GM12874 (cell line): ENCODE measurements at regions not wholly inside any gene's neighbourhood (a gene's known extent, or its start where the extent isn't known, plus 50 kb on each side); places are given as distances from the start of the nearest gene placed in this dataset.

Experiments used
- CTCF ChIP-seq: IDR thresholded peaks from 2 replicates; pipeline ENCODE4 v1.5.1; 2011; ENCODE audit warnings: low read depth, mild to moderate bottlenecking, control low read depth, low read length, moderate library complexity; ENCODE audit not compliant: insufficient read depth

GRCh38 chr11:87635001-87635400 lies 540.2 kb downstream of the RAB38 start:
- TF ChIP-seq CTCF, result no peak

- TF ChIP-seq CTCF, result no peak
Measured at GRCh38 chr11:87634331-87634730, 540.9 kb downstream of the RAB38 start.

GRCh38 chr11:87628957-87629356 lies 546.3 kb downstream of the RAB38 start:
- TF ChIP-seq CTCF, result no peak

GRCh38 chr11:87628026-87628580 lies 547.1 kb downstream of the RAB38 start:
- no peak for TF ChIP-seq CTCF

- TF ChIP-seq CTCF, result no peak
Measured at GRCh38 chr11:87616511-87616910, 558.7 kb downstream of the RAB38 start.

- no peak for TF ChIP-seq CTCF
Measured at GRCh38 chr11:87604350-87604749, 566.6 kb downstream of the TMEM135 start.

- TF ChIP-seq CTCF, result no peak
Measured at GRCh38 chr11:87603887-87604286, 566.2 kb downstream of the TMEM135 start.
